ENCODE measurements at regions not wholly inside any gene's neighbourhood (a gene's known extent, or its start where the extent isn't known, plus 50 kb on each side); places are given as distances from the start of the nearest gene placed in this dataset.

- TF ChIP-seq CTCF (IDR thresholded peaks at IDR 0.05) (no peak), PRRX2 (CRISPR knock-in tag; IDR thresholded peaks at IDR 0.05) (no peak), ZNF423 (CRISPR knock-in tag; IDR thresholded peaks at IDR 0.05) (no peak), ATF2 (CRISPR knock-in tag; IDR thresholded peaks at IDR 0.05; ENCODE audit: borderline replicate concordance, low read depth) (no peak), FOXJ3 (CRISPR knock-in tag; IDR thresholded peaks at IDR 0.05; ENCODE audit: borderline replicate concordance) (no peak), ZNF232 (CRISPR knock-in tag; IDR thresholded peaks at IDR 0.05) (no peak), NR2C2 (CRISPR knock-in tag; IDR thresholded peaks at IDR 0.05) (no peak), STAT6 (CRISPR knock-in tag; conservative IDR thresholded peaks at IDR 0.05; ENCODE audit: low read depth) (no peak), USF1 (CRISPR knock-in tag; IDR thresholded peaks at IDR 0.05) (no peak)
- TF ChIP-seq, protein P1, sequence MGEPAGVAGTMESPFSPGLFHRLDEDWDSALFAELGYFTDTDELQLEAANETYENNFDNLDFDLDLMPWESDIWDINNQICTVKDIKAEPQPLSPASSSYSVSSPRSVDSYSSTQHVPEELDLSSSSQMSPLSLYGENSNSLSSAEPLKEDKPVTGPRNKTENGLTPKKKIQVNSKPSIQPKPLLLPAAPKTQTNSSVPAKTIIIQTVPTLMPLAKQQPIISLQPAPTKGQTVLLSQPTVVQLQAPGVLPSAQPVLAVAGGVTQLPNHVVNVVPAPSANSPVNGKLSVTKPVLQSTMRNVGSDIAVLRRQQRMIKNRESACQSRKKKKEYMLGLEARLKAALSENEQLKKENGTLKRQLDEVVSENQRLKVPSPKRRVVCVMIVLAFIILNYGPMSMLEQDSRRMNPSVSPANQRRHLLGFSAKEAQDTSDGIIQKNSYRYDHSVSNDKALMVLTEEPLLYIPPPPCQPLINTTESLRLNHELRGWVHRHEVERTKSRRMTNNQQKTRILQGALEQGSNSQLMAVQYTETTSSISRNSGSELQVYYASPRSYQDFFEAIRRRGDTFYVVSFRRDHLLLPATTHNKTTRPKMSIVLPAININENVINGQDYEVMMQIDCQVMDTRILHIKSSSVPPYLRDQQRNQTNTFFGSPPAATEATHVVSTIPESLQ (CRISPR knock-in tag; IDR thresholded peaks at IDR 0.05): no peak
- TF ChIP-seq, protein P2, sequence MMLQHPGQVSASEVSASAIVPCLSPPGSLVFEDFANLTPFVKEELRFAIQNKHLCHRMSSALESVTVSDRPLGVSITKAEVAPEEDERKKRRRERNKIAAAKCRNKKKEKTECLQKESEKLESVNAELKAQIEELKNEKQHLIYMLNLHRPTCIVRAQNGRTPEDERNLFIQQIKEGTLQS (CRISPR knock-in tag; conservative IDR thresholded peaks at IDR 0.05): no peak
Observed at GRCh38 chr20:41983159-41983558, 365.0 kb upstream of the CHD6 start.
